GM21381 (cell line): ENCODE measurements at regions not wholly inside any gene's neighbourhood (a gene's known extent, or its start where the extent isn't known, plus 50 kb on each side); places are given as distances from the start of the nearest gene placed in this dataset.
"Not testable (repeated sequence)": the region's sequence is repeated elsewhere in the genome, so short reads cannot be mapped to it uniquely, and the experiment has no call there.

ENCODE experiments used
- ATAC-seq: cut with Tn5 transposase; IDR thresholded peaks from one replicate; pipeline ENCODE4 v1.9.1; 2021; ENCODE audit warnings: mild to moderate bottlenecking, moderate library complexity; ENCODE audit not compliant: unreplicated experiment

- ATAC-seq, result no peak
Measured at GRCh38 chr4:77360451-77360850, 203.4 kb downstream of the CCNG2 start.

- not testable (repeated sequence) for ATAC-seq
Measured at GRCh38 chr4:77366876-77367275, 209.9 kb downstream of the CCNG2 start.

- no peak for ATAC-seq
Measured at GRCh38 chr4:77367638-77368037, 210.6 kb downstream of the CCNG2 start.

GRCh38 chr4:77372375-77372774 is 215.4 kb downstream of the CCNG2 start:
- no peak for ATAC-seq

- ATAC-seq, result no peak
Measured at GRCh38 chr4:77375866-77376607, 219.0 kb downstream of the CCNG2 start.

- ATAC-seq, result no peak
Measured at GRCh38 chr4:77376788-77377460, 219.9 kb downstream of the CCNG2 start.

- no peak for ATAC-seq
Measured at GRCh38 chr4:77384094-77384493, 221.5 kb upstream of the CXCL13 start.

- ATAC-seq, result peak; percentile 62
Measured at GRCh38 chr4:77385124-77385969, 220.3 kb upstream of the CXCL13 start.

GRCh38 chr4:77393996-77394395 is 211.6 kb upstream of the CXCL13 start:
- no peak for ATAC-seq

GRCh38 chr4:77395481-77395880 is 210.1 kb upstream of the CXCL13 start:
- no peak for ATAC-seq

GRCh38 chr4:77398256-77398655 is 207.4 kb upstream of the CXCL13 start:
- ATAC-seq, result no peak

GRCh38 chr4:77399831-77400230 is 205.8 kb upstream of the CXCL13 start:
- ATAC-seq, result no peak

GRCh38 chr4:77413766-77414165 is 191.9 kb upstream of the CXCL13 start:
- no peak for ATAC-seq

GRCh38 chr4:77415689-77416088 is 189.9 kb upstream of the CXCL13 start:
- ATAC-seq, result no peak

GRCh38 chr4:77418333-77418732 is 187.3 kb upstream of the CXCL13 start:
- peak; percentile 55 for ATAC-seq

- no peak for ATAC-seq
Measured at GRCh38 chr4:77430847-77431246, 174.8 kb upstream of the CXCL13 start.

- no peak for ATAC-seq
Measured at GRCh38 chr4:77431546-77431945, 174.1 kb upstream of the CXCL13 start.

- no peak for ATAC-seq
Measured at GRCh38 chr4:77432717-77433417, 172.8 kb upstream of the CXCL13 start.

GRCh38 chr4:77433418-77433733 is 172.2 kb upstream of the CXCL13 start:
- peak; percentile 89 for ATAC-seq

- no peak for ATAC-seq
Measured at GRCh38 chr4:77434299-77435092, 171.1 kb upstream of the CXCL13 start.
